NT2/D1 (cell line): ENCODE measurements at regions not wholly inside any gene's neighbourhood (a gene's known extent, or its start where the extent isn't known, plus 50 kb on each side); places are given as distances from the start of the nearest gene placed in this dataset.

Experiments
- SUZ12 ChIP-seq: IDR thresholded peaks from 2 replicates; pipeline ENCODE4 v1.6.1; 2011; ENCODE audit not compliant: insufficient read length, insufficient read depth; ENCODE audit errors: extremely low read depth
- ZNF274 ChIP-seq: IDR thresholded peaks from 2 replicates; pipeline ENCODE4 v1.6.1; 2011; ENCODE audit warnings: mild to moderate bottlenecking, low read depth, low read length

GRCh38 chr14:77985211-77985615 lies 185.0 kb upstream of the NRXN3 start:
- TF ChIP-seq SUZ12 = no peak
- TF ChIP-seq ZNF274 = no peak
